AG09319 (cell line): ENCODE measurements at regions not wholly inside any gene's neighbourhood (a gene's known extent, or its start where the extent isn't known, plus 50 kb on each side); places are given as distances from the start of the nearest gene placed in this dataset.

Source experiments
- DNase-seq: peaks from one replicate; pipeline ENCODE4 v3.0.0-alpha.2; 2010; ENCODE audit warnings: low read depth; ENCODE audit errors: extremely low read depth
- TF ChIP-seq, protein P1 (sequence below): IDR thresholded peaks from 2 replicates; pipeline ENCODE4 v1.5.1; 2011; ENCODE audit warnings: low read depth, mild to moderate bottlenecking, inconsistent platforms, low read length, moderate library complexity

DNA sequence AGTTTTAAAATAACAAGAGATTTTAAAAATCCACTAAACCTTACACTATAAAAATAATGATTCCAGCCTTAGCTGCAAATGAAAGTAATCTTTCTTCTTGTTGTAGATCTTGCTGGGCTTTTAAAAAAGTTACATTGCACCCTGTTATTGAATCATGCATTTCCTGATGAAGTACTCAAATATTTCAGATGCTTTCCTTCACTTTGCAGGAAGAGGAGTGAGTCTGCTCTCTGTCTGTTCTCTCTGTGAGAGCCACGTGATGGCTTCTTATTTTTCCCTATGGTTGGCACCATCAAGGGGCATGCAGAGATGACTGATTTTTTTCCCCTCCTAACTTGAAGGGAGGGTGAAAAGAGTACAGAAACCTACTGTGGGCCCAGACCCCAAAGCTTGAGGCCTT is 262.7 kb downstream of the ATP23 start:
- DNase-seq, result no peak
- TF ChIP-seq, protein P1, sequence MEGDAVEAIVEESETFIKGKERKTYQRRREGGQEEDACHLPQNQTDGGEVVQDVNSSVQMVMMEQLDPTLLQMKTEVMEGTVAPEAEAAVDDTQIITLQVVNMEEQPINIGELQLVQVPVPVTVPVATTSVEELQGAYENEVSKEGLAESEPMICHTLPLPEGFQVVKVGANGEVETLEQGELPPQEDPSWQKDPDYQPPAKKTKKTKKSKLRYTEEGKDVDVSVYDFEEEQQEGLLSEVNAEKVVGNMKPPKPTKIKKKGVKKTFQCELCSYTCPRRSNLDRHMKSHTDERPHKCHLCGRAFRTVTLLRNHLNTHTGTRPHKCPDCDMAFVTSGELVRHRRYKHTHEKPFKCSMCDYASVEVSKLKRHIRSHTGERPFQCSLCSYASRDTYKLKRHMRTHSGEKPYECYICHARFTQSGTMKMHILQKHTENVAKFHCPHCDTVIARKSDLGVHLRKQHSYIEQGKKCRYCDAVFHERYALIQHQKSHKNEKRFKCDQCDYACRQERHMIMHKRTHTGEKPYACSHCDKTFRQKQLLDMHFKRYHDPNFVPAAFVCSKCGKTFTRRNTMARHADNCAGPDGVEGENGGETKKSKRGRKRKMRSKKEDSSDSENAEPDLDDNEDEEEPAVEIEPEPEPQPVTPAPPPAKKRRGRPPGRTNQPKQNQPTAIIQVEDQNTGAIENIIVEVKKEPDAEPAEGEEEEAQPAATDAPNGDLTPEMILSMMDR, result no peak

DNA sequence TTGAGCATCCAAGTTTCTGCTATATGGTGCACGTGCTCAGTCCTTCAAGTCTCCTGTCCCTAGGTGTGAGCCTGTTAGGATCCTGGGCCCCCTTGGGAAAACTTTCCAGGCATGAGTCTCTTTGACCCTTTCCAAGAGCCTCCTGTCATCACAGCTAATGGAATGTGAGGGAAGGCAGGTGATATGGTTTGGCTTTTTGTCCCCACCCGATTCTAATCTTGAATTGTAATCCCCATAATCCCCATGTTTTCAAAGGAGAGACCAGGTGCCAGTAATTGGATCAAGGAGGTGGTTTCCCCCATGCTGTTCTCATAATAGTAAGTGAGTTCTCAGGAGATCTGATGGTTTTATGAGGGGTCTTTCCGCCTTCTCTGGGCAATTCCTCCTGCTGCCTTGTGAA is 265.5 kb downstream of the ATP23 start:
- DNase-seq, result no peak
- TF ChIP-seq, protein P1, result no peak

DNA sequence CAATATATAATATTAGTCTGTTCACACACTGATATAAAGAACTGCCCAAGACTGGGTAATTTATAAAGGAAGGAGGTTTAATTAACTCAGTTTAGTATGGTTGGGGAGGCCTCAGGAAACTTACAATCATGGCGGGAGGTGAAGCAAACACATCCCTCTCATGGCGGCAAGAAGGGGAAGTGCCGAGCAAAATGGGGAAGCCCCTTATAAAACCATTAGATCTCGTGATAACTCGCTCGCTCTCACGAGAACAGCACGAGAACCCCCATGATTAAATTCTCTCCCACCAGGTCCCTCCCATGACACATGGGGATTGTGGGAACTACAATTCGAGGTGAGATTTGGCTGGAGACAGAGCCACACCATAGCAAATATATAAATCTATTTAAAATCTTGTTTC is 269.8 kb downstream of the ATP23 start:
- TF ChIP-seq, protein P1, result no peak
- DNase-seq, result no peak

DNA sequence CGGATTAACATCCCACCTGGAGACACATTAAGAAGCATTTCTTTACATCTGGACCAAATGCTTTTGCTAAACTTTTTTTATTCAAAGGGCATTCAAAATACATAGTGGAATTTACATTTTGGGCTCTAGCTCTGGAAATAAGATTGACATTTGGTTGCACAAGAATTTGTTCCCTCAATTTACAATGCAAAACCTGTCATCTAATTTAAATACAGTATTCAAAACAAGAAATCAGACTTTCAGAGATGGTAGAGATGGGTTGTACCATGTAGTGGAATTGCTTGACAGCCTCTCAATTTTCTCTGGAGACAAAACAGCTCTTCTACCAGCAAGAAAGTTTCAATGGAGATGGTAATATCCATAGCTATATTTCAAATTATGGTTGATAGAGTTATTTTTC is 275.8 kb downstream of the ATP23 start:
- TF ChIP-seq, protein P1, result no peak
- no peak for DNase-seq

DNA sequence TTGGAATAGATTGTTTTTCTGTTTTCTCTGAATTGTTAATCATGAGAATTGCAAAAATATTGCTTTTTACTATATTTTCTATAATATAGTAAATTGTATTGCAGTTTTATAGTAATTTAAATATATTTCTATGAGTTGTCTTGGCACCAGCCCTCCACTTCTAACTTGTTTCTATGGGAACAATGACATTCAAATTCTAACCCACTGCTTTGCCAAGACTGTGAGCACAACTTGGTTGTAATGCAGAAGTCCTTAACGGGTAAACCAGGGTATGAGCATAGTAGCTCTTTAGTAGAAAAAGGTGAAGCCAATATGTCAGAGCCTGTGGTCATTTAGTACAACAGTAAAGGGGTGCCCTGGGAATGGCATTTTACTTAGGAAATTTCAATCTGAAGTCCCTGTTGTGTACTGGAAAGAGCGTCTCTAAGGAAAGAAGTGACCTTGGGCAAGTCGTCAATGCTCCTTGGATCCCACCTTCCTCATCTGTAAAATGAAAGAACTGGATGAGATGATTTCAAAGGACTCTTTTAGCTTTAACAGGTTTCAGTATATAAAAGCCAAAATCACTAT is 283.3 kb downstream of the ATP23 start:
- TF ChIP-seq, protein P1, result no peak
- no peak for DNase-seq

DNA sequence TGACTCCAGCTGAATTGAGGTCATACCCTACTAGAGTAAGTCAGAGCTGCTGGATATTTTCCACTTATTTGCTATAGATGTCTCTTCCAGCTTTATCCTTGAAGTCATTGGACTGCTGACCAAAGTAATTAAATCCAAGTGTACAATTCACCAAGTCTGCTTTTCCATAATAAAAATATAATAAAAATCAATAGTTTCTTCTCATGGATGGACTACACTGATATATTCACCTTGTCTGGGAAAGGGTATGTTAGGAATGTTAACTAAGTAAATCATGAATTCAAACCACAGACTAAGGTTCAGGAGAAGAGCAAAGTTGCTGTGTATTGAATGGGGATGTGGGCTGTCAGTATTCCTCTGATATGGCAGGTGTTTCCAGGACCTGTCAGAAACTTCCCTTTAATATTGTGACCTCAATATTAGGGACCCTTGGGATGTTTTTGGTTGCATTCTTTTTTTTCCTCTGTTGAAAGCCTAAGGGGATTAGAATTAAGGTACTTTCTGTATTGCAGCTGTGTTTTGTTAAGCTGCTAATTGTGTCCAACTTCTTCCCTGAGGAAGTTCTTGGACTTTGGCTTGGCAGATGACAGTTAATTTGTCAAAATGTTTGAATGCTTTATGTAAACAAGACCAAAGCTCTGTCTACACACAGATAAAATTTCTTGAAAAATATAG is 284.0 kb downstream of the ATP23 start:
- no peak for DNase-seq
- TF ChIP-seq, protein P1, result no peak

DNA sequence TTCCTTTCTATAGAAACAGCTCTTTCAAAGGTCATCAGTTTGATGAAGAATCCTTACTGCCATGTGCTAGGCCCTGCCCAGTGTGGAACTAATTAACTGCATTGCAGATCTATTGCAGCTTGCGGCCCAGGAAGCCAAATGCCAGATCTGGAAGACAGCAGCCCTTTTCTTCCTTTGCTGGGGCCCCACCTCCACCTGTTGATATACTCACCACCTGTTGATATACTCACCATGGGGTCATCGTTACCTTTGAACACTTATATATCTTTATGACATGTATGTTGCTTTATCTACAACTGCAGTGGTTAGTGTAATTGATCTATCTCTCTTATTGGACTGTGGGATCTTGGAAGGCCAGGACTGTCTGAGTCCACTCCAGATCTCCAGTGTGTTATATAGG is 292.5 kb downstream of the ATP23 start:
- TF ChIP-seq, protein P1, result no peak
- no peak for DNase-seq
